HL-60 (cell line): ENCODE measurements at regions not wholly inside any gene's neighbourhood (a gene's known extent, or its start where the extent isn't known, plus 50 kb on each side); places are given as distances from the start of the nearest gene placed in this dataset.

Source experiments
- DNase-seq, 2 experiments: peaks; one replicate each; pipeline ENCODE4 v3.0.0-alpha.2; 2010 to 2020; ENCODE audit warnings: low read depth in 1 of 2, low spot score in 1 of 2
- H3K27ac ChIP-seq: fragments of 250-450 bp; sonication (Bioruptor Pico); replicated peaks from 2 replicates; pipeline ENCODE4 v1.5.1; 2020; ENCODE audit warnings: mild to moderate bottlenecking, moderate library complexity
- H3K27me3 ChIP-seq: fragments of 250-450 bp; sonication (Bioruptor Pico); 2 replicates; pipeline ENCODE4 v1.5.1; 2021; ENCODE audit warnings: mild to moderate bottlenecking, moderate library complexity; ENCODE audit not compliant: insufficient read depth, poor library complexity, severe bottlenecking
- H3K4me3 ChIP-seq: replicated peaks from 2 replicates; pipeline ENCODE4 v1.5.1; 2011; ENCODE audit warnings: mild to moderate bottlenecking, control low read depth, low read length; ENCODE audit not compliant: insufficient read depth
- CTCF ChIP-seq: IDR thresholded peaks from one replicate; pipeline ENCODE4 v1.5.1; 2011; ENCODE audit warnings: low read length, control low read depth, inconsistent platforms; ENCODE audit not compliant: insufficient read depth
- GABPA ChIP-seq: IDR thresholded peaks from 2 replicates; pipeline ENCODE4 v1.6.1; 2012; ENCODE audit warnings: low read depth
- POLR2AphosphoS5 ChIP-seq: IDR thresholded peaks from 2 replicates; pipeline ENCODE4 v1.6.1; 2012; ENCODE audit warnings: low read depth
- REST ChIP-seq: IDR thresholded peaks from 2 replicates; pipeline ENCODE4 v1.6.1; 2012; ENCODE audit warnings: low read depth; ENCODE audit not compliant: insufficient replicate concordance
- SPI1 ChIP-seq: IDR thresholded peaks from 2 replicates; pipeline ENCODE4 v1.6.1; 2012; ENCODE audit warnings: low read depth, mild to moderate bottlenecking, borderline replicate concordance

GRCh38 chr2:12315224-12315623, 401.5 kb upstream of the TRIB2 start:
- H3K27me3 ChIP-seq = no peaks in the 10 kb centered on the region
- H3K27ac ChIP-seq = no peak overlapping the region
- TF ChIP-seq REST (no peak), GABPA (no peak), POLR2AphosphoS5 (no peak), SPI1 (no peak), CTCF (no peak)
- DNase-seq = no peak
- H3K4me3 ChIP-seq = no peak overlapping the region

DNA sequence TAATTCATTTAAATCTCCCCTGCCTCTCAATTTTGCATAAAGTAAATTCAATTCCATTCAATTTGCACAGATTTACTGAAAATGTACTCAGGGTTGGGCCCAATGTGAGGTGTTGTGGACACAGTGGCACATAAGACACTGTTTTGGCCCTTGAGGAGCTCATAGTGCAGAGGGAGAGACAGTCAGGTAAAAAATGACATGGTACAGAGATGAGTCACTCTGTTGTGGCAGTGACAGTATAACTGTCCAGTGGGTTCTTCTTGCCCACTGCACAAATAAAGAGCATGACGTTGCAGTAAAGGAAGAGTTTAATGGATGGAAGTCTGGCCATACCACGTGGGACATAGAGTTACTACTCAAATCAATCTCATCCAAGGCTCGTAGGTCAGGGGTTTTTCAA, 400.3 kb upstream of the TRIB2 start:
- Histone ChIP-seq H3K27me3 (no peaks in the 10 kb centered on the region), H3K27ac (no peak overlapping the region), H3K4me3 (no peak overlapping the region)
- no peak for DNase-seq
- TF ChIP-seq SPI1 = no peak
- TF ChIP-seq POLR2AphosphoS5 = no peak
- TF ChIP-seq REST = no peak
- TF ChIP-seq CTCF = no peak
- TF ChIP-seq GABPA = no peak

- Histone ChIP-seq H3K4me3 (no peak overlapping the region), H3K27me3 (no peaks in the 10 kb centered on the region), H3K27ac (no peak overlapping the region)
- DNase-seq = no peak
- TF ChIP-seq GABPA (no peak), CTCF (no peak), REST (no peak), SPI1 (no peak), POLR2AphosphoS5 (no peak)
Observed at GRCh38 chr2:12317286-12317685, 399.4 kb upstream of the TRIB2 start.
